GM08714 (cell line): ENCODE measurements at regions not wholly inside any gene's neighbourhood (a gene's known extent, or its start where the extent isn't known, plus 50 kb on each side); places are given as distances from the start of the nearest gene placed in this dataset.
"Not testable (repeated sequence)": the region's sequence is repeated elsewhere in the genome, so short reads cannot be mapped to it uniquely, and the experiment has no call there.

ENCODE experiments used
- H3K4me3 ChIP-seq: fragments of 200-500 bp; sonication (Bioruptor generic); 2 replicates; pipeline ENCODE4 v1.5.1; 2014; ENCODE audit warnings: mild to moderate bottlenecking, low read length, inconsistent platforms

- H3K4me3 ChIP-seq: not testable (repeated sequence)
Measured at GRCh38 chr11:3583476-3583875, 58.3 kb downstream of the ART5 start.

- H3K4me3 ChIP-seq: not testable (repeated sequence)
Measured at GRCh38 chr11:3581389-3581725, 60.4 kb downstream of the ART5 start.

- H3K4me3 ChIP-seq: peak overlapping the region; percentile 50; the same call in 1 of the 2 replicates
Measured at GRCh38 chr11:3580487-3581388, 61.1 kb downstream of the ART5 start.

- not testable (repeated sequence) for H3K4me3 ChIP-seq
Measured at GRCh38 chr11:3579600-3580459, 62.0 kb downstream of the ART5 start.

GRCh38 chr11:3576066-3576604 lies 65.7 kb downstream of the ART5 start:
- H3K4me3 ChIP-seq: not testable (repeated sequence)

- H3K4me3 ChIP-seq: not testable (repeated sequence)
Measured at GRCh38 chr11:3572976-3573647, 68.7 kb downstream of the ART5 start.

- not testable (repeated sequence) for H3K4me3 ChIP-seq
Measured at GRCh38 chr11:3571752-3572151, 70.0 kb downstream of the ART5 start.

- H3K4me3 ChIP-seq: not testable (repeated sequence)
Measured at GRCh38 chr11:3565838-3566237, 76.0 kb downstream of the ART5 start.

- H3K4me3 ChIP-seq: not testable (repeated sequence)
Measured at GRCh38 chr11:3564383-3564782, 77.4 kb downstream of the ART5 start.

GRCh38 chr11:3554621-3555020 lies 87.2 kb downstream of the ART5 start:
- not testable (repeated sequence) for H3K4me3 ChIP-seq

GRCh38 chr11:3544990-3545389 lies 96.8 kb downstream of the ART5 start:
- not testable (repeated sequence) for H3K4me3 ChIP-seq

- H3K4me3 ChIP-seq: not testable (repeated sequence)
Measured at GRCh38 chr11:3538220-3538619, 103.6 kb downstream of the ART5 start.

GRCh38 chr11:3537254-3537653 lies 104.5 kb downstream of the ART5 start:
- H3K4me3 ChIP-seq: not testable (repeated sequence)

GRCh38 chr11:3532958-3533357 lies 108.8 kb downstream of the ART5 start:
- not testable (repeated sequence) for H3K4me3 ChIP-seq

GRCh38 chr11:3531280-3531679 lies 110.5 kb downstream of the ART5 start:
- not testable (repeated sequence) for H3K4me3 ChIP-seq

- H3K4me3 ChIP-seq: not testable (repeated sequence)
Measured at GRCh38 chr11:3523567-3523966, 118.2 kb downstream of the ART5 start.

GRCh38 chr11:3520905-3521304 lies 120.9 kb downstream of the ART5 start:
- H3K4me3 ChIP-seq: not testable (repeated sequence)

GRCh38 chr11:3519841-3520240 lies 122.0 kb downstream of the ART5 start:
- not testable (repeated sequence) for H3K4me3 ChIP-seq

- not testable (repeated sequence) for H3K4me3 ChIP-seq
Measured at GRCh38 chr11:3516934-3517567, 124.7 kb downstream of the ART5 start.

GRCh38 chr11:3516345-3516933 lies 125.4 kb downstream of the ART5 start:
- H3K4me3 ChIP-seq: not testable (repeated sequence)
